ENCODE measurements at regions not wholly inside any gene's neighbourhood (a gene's known extent, or its start where the extent isn't known, plus 50 kb on each side); places are given as distances from the start of the nearest gene placed in this dataset.

DNA sequence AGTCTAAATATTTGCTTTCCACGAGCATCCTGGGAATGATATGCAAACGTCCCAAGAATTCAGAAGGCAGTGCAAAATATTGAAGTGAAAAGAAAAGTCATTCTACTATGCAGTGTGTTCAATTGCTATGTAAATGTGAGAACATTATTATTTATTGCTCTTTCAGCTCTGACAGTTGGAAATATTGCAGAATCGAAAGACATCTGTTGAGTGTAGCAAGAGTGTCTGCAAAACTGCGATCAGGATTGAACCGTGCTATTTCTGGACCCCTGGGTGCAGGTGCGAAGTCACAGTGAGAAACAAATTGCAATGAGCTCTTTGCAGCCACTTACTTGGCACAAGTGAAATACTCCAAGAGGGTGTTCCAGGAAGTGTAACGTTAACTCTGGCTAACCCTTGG lies 566.4 kb downstream of the AJAP1 start:
- Histone ChIP-seq H3K79me2 (ENCODE audit: insufficient read depth, low read length) (no peaks in the 10 kb centered on the region), H3K9me2 (ENCODE audit: insufficient read depth) (no peaks in the 10 kb centered on the region), H3K4me3 (replicated peaks in 1 of 2; ENCODE audit: low read depth in 1 of 2, low read length in 2 of 2) (no peak overlapping the region), H3K4me1 (ENCODE audit: control insufficient read depth in 1 of 2, insufficient read depth in 2 of 2, low read length in 2 of 2) (no peaks in the 10 kb centered on the region), H3K36me3 (ENCODE audit: control insufficient read depth in 1 of 2, insufficient read depth in 2 of 2, low read length in 2 of 2) (no peaks in the 10 kb centered on the region), H3K9ac (ENCODE audit: low read length) (no peak overlapping the region), H4K20me1 (ENCODE audit: insufficient read depth) (no peaks in the 10 kb centered on the region), H3K27me3 (ENCODE audit: insufficient read depth, low read length) (no peaks in the 10 kb centered on the region), H3K9me3 (ENCODE audit: control insufficient read depth in 1 of 2, insufficient read depth in 1 of 2, low read depth in 1 of 2, low read length in 2 of 2) (no peaks in the 10 kb centered on the region; a peak in 1 of 4 replicates), H3K27ac (ENCODE audit: low read depth, low read length) (no peak overlapping the region), H2AFZ (ENCODE audit: low read depth, low read length, poor library complexity, severe bottlenecking) (no peak overlapping the region), H3K4me2 (ENCODE audit: low read length) (no peak overlapping the region)
- ATAC-seq (no peak), DNase-seq (ENCODE audit: low read depth, low spot score) (no peak)
- POLR2A ChIA-PET = no interaction called here
- CTCF ChIA-PET = no interaction called here
- no TSS peak for BruUV-seq (replicated peaks)
- RAD21 ChIA-PET (ENCODE audit: low non-redundant PET in 1 of 2, low total read pairs in 2 of 2, uncharacterized antibody in 2 of 2, unreplicated experiment in 2 of 2) = no interaction called here
- TF ChIP-seq, protein P1, sequence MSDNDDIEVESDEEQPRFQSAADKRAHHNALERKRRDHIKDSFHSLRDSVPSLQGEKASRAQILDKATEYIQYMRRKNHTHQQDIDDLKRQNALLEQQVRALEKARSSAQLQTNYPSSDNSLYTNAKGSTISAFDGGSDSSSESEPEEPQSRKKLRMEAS (IDR thresholded peaks at IDR 0.05) = no peak
- TF ChIP-seq ZFX (IDR thresholded peaks at IDR 0.05) (no peak), CEBPB (IDR thresholded peaks at IDR 0.05; ENCODE audit: low read depth) (no peak), SIN3A (IDR thresholded peaks at IDR 0.05; ENCODE audit: low read depth) (no peak), JUND (IDR thresholded peaks at IDR 0.05) (no peak), ZNF274 (IDR thresholded peaks at IDR 0.05; ENCODE audit: low read depth, low read length) (no peak), EZH2phosphoT487 (IDR thresholded peaks at IDR 0.05; ENCODE audit: borderline replicate concordance) (no peak), POLR2A (IDR thresholded peaks at IDR 0.05; ENCODE audit: borderline replicate concordance, extremely low read depth, insufficient read depth, insufficient read length) (no peak), ELF1 (IDR thresholded peaks at IDR 0.05; ENCODE audit: borderline replicate concordance, low read depth) (no peak), SP1 (IDR thresholded peaks at IDR 0.05; ENCODE audit: low read depth) (no peak), TCF7L2 (IDR thresholded peaks at IDR 0.05; ENCODE audit: borderline replicate concordance, extremely low read depth, insufficient read depth, insufficient read length) (no peak), REST (IDR thresholded peaks at IDR 0.05; ENCODE audit: low read depth) (no peak), RAD21 (IDR thresholded peaks at IDR 0.05; ENCODE audit: low read depth) (no peak), POLR2AphosphoS5 (IDR thresholded peaks at IDR 0.05; ENCODE audit: low read depth, low read length) (no peak)
- TF ChIP-seq, protein P2, sequence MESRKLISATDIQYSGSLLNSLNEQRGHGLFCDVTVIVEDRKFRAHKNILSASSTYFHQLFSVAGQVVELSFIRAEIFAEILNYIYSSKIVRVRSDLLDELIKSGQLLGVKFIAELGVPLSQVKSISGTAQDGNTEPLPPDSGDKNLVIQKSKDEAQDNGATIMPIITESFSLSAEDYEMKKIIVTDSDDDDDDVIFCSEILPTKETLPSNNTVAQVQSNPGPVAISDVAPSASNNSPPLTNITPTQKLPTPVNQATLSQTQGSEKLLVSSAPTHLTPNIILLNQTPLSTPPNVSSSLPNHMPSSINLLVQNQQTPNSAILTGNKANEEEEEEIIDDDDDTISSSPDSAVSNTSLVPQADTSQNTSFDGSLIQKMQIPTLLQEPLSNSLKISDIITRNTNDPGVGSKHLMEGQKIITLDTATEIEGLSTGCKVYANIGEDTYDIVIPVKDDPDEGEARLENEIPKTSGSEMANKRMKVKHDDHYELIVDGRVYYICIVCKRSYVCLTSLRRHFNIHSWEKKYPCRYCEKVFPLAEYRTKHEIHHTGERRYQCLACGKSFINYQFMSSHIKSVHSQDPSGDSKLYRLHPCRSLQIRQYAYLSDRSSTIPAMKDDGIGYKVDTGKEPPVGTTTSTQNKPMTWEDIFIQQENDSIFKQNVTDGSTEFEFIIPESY (IDR thresholded peaks at IDR 0.05; ENCODE audit: extremely low read depth, insufficient replicate concordance, low read length) = no peak
- TF ChIP-seq, protein P3, sequence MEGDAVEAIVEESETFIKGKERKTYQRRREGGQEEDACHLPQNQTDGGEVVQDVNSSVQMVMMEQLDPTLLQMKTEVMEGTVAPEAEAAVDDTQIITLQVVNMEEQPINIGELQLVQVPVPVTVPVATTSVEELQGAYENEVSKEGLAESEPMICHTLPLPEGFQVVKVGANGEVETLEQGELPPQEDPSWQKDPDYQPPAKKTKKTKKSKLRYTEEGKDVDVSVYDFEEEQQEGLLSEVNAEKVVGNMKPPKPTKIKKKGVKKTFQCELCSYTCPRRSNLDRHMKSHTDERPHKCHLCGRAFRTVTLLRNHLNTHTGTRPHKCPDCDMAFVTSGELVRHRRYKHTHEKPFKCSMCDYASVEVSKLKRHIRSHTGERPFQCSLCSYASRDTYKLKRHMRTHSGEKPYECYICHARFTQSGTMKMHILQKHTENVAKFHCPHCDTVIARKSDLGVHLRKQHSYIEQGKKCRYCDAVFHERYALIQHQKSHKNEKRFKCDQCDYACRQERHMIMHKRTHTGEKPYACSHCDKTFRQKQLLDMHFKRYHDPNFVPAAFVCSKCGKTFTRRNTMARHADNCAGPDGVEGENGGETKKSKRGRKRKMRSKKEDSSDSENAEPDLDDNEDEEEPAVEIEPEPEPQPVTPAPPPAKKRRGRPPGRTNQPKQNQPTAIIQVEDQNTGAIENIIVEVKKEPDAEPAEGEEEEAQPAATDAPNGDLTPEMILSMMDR (IDR thresholded peaks at IDR 0.05 in 2 of 3, conservative IDR thresholded peaks at IDR 0.05 in 1 of 3; ENCODE audit: borderline replicate concordance in 1 of 3, insufficient read depth in 1 of 3, low read depth in 2 of 3, low read length in 2 of 3) = no peak
- intact Hi-C loops (cut with micrococcal nuclease) = no loop called here

Measured in HCT116 (cell line).